NCI-H774 (cell line): ENCODE measurements at regions not wholly inside any gene's neighbourhood (a gene's known extent, or its start where the extent isn't known, plus 50 kb on each side); places are given as distances from the start of the nearest gene placed in this dataset.
"Not testable (repeated sequence)": the region's sequence is repeated elsewhere in the genome, so short reads cannot be mapped to it uniquely, and the experiment has no call there.

Experiments
- DNase-seq: peaks from one replicate; lab custom pipeline; 2025; lab: John Stamatoyannopoulos, UW

GRCh38 chr9:82052081-82052480, 63.5 kb downstream of the SPATA31D1 start:
- DNase-seq = no peak

- no peak for DNase-seq
Observed at GRCh38 chr9:82054264-82055015, 65.9 kb downstream of the SPATA31D1 start.

DNA sequence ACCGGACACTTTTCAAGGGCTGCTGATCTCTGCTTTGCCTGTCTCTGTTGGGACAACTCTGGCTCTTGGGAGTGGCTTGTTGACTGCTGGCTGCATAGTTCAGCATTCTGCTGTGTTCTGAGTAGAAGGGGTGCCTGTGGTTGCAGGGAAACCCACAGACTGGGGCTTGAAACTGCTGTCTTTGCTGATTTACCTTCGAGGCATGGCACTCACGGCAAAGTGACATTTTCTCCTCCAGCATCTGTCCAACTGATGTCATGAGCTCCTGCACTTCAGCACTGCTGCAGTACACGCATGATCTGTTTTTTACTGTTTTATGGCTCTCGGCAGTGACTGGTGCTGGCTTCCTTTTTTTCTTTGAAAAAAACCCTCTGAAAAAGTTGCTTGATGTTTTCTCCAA, 69.2 kb downstream of the SPATA31D1 start:
- DNase-seq = no peak

GRCh38 chr9:82061801-82062200, 73.2 kb downstream of the SPATA31D1 start:
- DNase-seq = not testable (repeated sequence)

GRCh38 chr9:82062245-82062644, 73.7 kb downstream of the SPATA31D1 start:
- DNase-seq = no peak

- DNase-seq = no peak
Observed at GRCh38 chr9:82073551-82074543, 85.3 kb downstream of the SPATA31D1 start.

DNA sequence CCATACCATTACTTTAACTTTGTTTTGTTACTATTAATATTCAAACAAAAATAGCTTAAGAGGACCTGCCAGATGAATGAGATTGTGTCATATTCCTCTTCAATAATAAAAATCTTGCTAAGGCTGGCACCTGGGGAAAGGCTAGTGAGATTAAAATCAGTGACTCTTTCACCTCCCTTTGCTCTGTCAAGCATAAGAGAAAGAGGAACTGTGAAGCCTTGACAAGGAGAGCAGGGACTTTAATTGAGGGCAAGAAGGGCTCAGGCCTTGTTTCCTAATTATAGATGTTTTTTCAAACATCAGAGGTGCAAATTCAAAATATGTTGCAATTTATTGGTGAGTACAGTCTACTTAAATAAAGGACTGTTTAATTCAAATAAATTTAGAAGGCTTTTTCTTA, 91.7 kb downstream of the SPATA31D1 start:
- no peak for DNase-seq

DNA sequence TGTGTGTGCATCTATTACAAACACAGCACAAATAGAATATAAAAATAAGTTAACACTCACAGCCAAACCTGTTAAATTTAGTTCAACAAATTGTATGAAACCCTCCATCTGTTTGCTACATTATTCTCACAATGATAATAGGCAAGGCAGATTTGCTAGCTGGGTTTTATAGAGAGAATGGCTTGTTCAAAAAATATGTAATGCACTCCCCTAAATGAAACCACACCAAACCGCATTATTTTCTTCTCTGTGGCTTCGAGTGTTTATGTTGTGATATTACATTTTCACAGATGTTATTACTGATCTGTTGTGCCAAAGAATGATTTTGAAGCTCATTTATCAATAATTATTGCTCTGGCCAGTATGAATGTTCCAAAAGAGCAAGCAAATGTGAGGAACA, 92.9 kb downstream of the SPATA31D1 start:
- DNase-seq = no peak

DNA sequence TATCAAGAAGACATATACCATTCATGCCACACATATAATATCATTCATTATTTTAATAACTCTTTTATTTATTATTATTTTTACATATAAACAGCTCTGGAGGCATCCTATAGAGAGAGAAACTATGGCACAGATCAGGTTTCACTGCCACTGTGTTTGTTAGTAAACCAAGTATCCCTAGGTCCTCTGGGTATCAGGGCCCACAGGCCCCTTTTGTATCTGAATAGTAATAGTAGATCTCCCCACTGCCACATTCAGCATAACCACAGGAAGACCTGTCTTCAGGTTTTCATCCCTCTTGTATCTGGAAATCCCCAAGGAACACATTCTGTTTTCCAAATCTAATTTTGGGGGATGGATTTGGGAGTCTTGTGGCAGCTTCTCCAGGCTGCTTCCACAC, 94.0 kb downstream of the SPATA31D1 start:
- no peak for DNase-seq

GRCh38 chr9:82088591-82088990, 100.0 kb downstream of the SPATA31D1 start:
- DNase-seq = no peak

DNA sequence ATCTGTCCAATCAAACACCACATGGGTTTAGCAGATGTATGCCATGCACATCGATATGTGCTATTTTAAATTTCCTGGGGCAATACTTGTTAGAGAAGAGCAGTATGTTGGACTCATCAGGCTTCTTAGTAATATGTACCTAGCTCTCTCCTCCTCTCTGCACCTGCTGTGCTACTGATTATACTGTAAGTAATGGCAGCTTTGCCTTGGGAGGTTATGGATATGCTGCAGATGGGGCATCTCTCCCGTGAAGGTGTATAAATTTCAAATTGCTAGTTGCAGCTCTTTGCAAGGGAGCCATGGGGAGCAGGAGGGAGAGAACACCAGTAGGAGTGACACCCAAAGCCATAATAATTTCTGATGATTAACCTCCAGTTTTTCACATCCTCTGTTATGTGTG, 101.5 kb downstream of the SPATA31D1 start:
- DNase-seq = no peak

DNA sequence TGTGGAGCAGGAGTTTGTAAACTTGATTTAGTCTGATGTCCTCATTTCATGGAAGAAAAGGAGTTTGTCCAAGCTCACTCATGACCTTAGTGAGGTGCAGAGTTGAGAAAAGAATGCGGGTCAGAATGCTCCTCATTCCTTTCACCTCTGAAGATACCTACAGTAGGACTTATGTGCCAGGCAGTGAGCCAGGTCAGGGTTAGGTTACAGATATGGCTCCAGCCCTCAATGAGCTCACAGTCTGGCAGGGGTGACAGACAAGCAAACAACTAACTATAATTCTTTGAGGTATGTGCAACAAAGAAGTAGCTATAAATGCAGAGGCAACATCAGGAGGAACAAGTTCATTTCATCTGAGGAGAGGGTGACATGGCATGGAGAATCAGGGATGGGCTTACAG, 102.5 kb downstream of the SPATA31D1 start:
- no peak for DNase-seq

- DNase-seq = no peak
Observed at GRCh38 chr9:82091610-82092009, 103.0 kb downstream of the SPATA31D1 start.

- no peak for DNase-seq
Observed at GRCh38 chr9:82101475-82101874, 112.9 kb downstream of the SPATA31D1 start.

DNA sequence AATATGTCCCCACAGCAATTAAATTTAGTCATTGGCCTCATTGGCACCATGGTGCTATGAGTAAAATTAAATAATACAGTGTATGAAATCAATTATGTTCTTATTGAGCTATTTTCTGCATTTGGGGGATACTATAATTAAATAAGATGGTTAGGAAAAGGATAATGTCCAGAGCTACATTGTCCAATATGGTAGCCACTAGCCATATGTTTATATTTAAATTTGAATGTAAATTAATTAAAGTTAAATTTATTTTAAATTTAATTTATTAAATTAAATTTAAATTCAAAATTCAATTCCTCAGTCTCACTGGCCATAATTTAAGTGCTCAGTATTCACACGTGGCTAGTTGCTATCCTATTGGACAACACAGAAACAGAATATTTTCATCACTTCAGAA, 115.7 kb downstream of the SPATA31D1 start:
- no peak for DNase-seq

- DNase-seq = no peak
Observed at GRCh38 chr9:82105729-82106128, 117.2 kb downstream of the SPATA31D1 start.

GRCh38 chr9:82106536-82106935, 118.0 kb downstream of the SPATA31D1 start:
- no peak for DNase-seq

- no peak for DNase-seq
Observed at GRCh38 chr9:82108474-82108873, 119.9 kb downstream of the SPATA31D1 start.

- DNase-seq = no peak
Observed at GRCh38 chr9:82108941-82109340, 120.4 kb downstream of the SPATA31D1 start.

- no peak for DNase-seq
Observed at GRCh38 chr9:82109626-82110025, 121.1 kb downstream of the SPATA31D1 start.

DNA sequence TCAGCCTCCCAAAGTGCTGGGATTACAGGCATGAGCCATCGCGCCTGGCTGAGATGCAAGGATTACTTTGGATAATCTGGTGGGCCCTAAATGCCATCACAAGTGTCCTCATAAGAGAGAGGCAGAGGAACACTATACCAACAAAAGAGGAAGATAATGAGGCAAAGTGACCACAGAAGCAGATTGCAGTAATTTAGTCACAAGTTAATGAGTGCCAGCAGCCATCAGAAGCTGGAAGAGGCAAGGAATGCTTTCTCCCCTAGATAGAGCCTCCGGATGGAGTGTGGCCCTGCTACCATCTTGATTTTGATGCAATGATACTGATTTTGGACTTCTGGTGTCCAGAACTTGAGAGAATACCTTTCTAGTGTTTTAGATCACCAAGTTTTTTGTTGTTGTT, 122.3 kb downstream of the SPATA31D1 start:
- DNase-seq = no peak

DNA sequence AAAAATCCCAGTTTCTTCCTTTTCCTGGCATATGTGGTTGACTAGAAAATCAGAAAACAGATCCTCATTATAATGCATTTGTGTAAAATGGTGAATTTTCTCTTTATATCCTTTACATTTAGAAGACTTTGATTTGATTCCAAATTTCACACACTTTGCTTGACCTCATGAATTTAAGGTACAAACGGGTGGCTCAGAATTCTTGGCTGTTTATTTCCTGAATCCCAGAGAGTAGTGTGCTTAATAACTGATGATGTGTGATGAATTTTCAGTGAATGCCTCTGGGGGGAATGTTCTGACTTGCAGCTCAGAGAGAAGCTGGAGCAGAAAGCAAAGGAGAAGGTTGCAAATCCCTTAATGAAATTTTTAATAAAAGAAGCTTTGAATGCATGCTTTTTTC, 126.8 kb downstream of the SPATA31D1 start:
- no peak for DNase-seq

- no peak for DNase-seq
Observed at GRCh38 chr9:82115900-82116299, 127.3 kb downstream of the SPATA31D1 start.
